Cardiac muscle cell (in vitro differentiated cells and primary cell): ENCODE measurements at regions not wholly inside any gene's neighbourhood (a gene's known extent, or its start where the extent isn't known, plus 50 kb on each side); places are given as distances from the start of the nearest gene placed in this dataset.
A peak's percentile ranks its signal among the peaks of the same experiment; 100 is the strongest.

Experiments
- DNase-seq, 2 donors: peaks; one replicate each; pipeline versions ENCODE4 v3.0.0 to v3.0.0-alpha.2; 2010 to 2017; ENCODE audit warnings: low read depth in 1 of 2, low spot score in 1 of 2
- H3K27ac ChIP-seq: fragments of 200-600 bp; sonication (generic); 2 replicates; pipeline ENCODE4 v1.5.1; 2016
- H3K27me3 ChIP-seq: fragments of 200-600 bp; sonication (generic); 2 replicates; pipeline ENCODE4 v1.6.0; 2016; ENCODE audit warnings: control low read depth
- H3K36me3 ChIP-seq: fragments of 200-600 bp; sonication (generic); 2 replicates; pipeline ENCODE4 v1.5.1; 2016; ENCODE audit warnings: control low read depth
- H3K4me1 ChIP-seq: fragments of 200-600 bp; sonication (generic); 2 replicates; pipeline ENCODE4 v1.8.1; 2017; ENCODE audit warnings: low read depth, mild to moderate bottlenecking, mixed run types
- H3K4me3 ChIP-seq: fragments of 200-600 bp; sonication (generic); 2 replicates; pipeline ENCODE4 v1.5.1; 2016; ENCODE audit warnings: mild to moderate bottlenecking
- H3K9me3 ChIP-seq: fragments of 200-600 bp; sonication (generic); 2 replicates; pipeline ENCODE4 v1.5.1; 2017; ENCODE audit warnings: low read depth, mild to moderate bottlenecking, control low read depth
- CTCF ChIP-seq: IDR thresholded peaks from 2 replicates; pipeline ENCODE4 v1.5.1; 2012; ENCODE audit warnings: low read depth, mild to moderate bottlenecking, low read length

GRCh38 chr20:22799687-22800086 lies 215.3 kb upstream of the FOXA2 start:
- no peak for TF ChIP-seq CTCF
- Histone ChIP-seq H3K4me1 (peaks cover 29% of the 10 kb centered on the region), H3K4me3 (no peak overlapping the region), H3K27ac (no peak overlapping the region), H3K36me3 (no peaks in the 10 kb centered on the region), H3K9me3 (no peaks in the 10 kb centered on the region), H3K27me3 (no peaks in the 10 kb centered on the region)
- no peak for DNase-seq

GRCh38 chr20:22800129-22800528 lies 215.8 kb upstream of the FOXA2 start:
- no peaks in the 10 kb centered on the region for H3K36me3 ChIP-seq
- H3K4me3 ChIP-seq, result no peak overlapping the region
- no peak for TF ChIP-seq CTCF
- no peaks in the 10 kb centered on the region for H3K9me3 ChIP-seq
- no peak overlapping the region for H3K27ac ChIP-seq
- H3K27me3 ChIP-seq, result no peaks in the 10 kb centered on the region
- DNase-seq, result no peak
- peaks cover 29% of the 10 kb centered on the region for H3K4me1 ChIP-seq

- H3K36me3 ChIP-seq, result no peaks in the 10 kb centered on the region
- no peak for DNase-seq
- H3K27ac ChIP-seq, result no peak overlapping the region
- no peaks in the 10 kb centered on the region for H3K9me3 ChIP-seq
- no peak for TF ChIP-seq CTCF
- peaks cover 29% of the 10 kb centered on the region for H3K4me1 ChIP-seq
- H3K27me3 ChIP-seq, result no peaks in the 10 kb centered on the region
- H3K4me3 ChIP-seq, result no peak overlapping the region
Observed at GRCh38 chr20:22801528-22801927, 217.2 kb upstream of the FOXA2 start.

- Histone ChIP-seq H3K27ac (no peak overlapping the region), H3K27me3 (no peaks in the 10 kb centered on the region)
- no peak for TF ChIP-seq CTCF
Observed at GRCh38 chr20:22802296-22802695, 217.9 kb upstream of the FOXA2 start.

GRCh38 chr20:22805219-22805618 lies 220.8 kb upstream of the FOXA2 start:
- no peak for TF ChIP-seq CTCF
- H3K4me3 ChIP-seq, result no peak overlapping the region
- H3K36me3 ChIP-seq, result no peaks in the 10 kb centered on the region
- H3K4me1 ChIP-seq, result peaks cover 21% of the 10 kb centered on the region
- no peak overlapping the region for H3K27ac ChIP-seq
- H3K27me3 ChIP-seq, result no peaks in the 10 kb centered on the region
- H3K9me3 ChIP-seq, result no peaks in the 10 kb centered on the region
- peak; percentile 67 to 92 for DNase-seq

More at GRCh38 chr20:22802296-22802695, 217.9 kb upstream of the FOXA2 start:
- peaks cover 29% of the 10 kb centered on the region for H3K4me1 ChIP-seq
- H3K9me3 ChIP-seq, result no peaks in the 10 kb centered on the region
- no peaks in the 10 kb centered on the region for H3K36me3 ChIP-seq
- no peak overlapping the region for H3K4me3 ChIP-seq
- no peak for DNase-seq

- no peaks in the 10 kb centered on the region for H3K27me3 ChIP-seq
- no peak overlapping the region for H3K4me3 ChIP-seq
- H3K36me3 ChIP-seq, result no peaks in the 10 kb centered on the region
- TF ChIP-seq CTCF, result no peak
- no peak overlapping the region for H3K27ac ChIP-seq
- H3K4me1 ChIP-seq, result peaks cover 13% of the 10 kb centered on the region
- no peaks in the 10 kb centered on the region for H3K9me3 ChIP-seq
- no peak for DNase-seq
Observed at GRCh38 chr20:22805996-22806395, 221.6 kb upstream of the FOXA2 start.
